ENCODE measurements at regions not wholly inside any gene's neighbourhood (a gene's known extent, or its start where the extent isn't known, plus 50 kb on each side); places are given as distances from the start of the nearest gene placed in this dataset.

DNA sequence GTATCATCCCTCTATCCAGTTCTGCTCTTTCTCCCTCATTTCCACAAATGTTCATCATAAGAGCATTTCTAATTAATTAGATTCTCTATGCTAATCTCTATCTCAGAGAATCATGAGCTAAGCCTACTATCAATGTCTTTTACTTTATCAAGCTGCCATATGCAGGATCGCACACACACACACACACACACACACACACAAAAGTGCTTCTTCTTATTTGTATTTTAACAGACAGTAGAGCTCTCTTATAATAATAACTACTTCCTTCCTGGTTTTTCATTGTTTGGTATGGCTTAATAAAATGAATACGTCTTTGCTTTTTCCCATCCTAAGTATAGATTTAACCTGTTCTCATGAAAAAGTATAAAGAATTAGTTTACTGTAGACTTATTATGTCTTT, 170.2 kb downstream of the HAO1 start:
- ATAC-seq (ENCODE audit: insufficient read depth, low read depth), result no peak

DNA sequence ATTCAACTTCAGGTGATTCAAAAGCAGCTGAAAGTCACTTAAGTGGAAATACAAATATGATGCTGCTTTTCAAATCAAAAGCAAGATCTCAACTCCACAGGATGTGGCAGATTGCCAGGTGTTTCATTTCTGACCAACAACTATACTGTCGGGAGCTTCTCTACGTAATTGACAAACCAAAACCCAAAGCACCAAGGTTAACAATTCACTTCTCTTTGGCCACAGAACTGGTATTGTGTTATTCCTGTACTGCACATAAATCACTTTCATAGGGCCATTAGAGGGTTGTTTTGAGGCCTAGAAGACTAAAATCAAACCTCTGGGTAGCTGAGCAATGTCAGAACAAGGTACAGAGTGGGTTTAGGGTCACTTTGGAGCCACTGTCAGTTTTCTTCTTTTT, 169.7 kb downstream of the HAO1 start:
- Histone ChIP-seq H2AFZ (ENCODE audit: low read depth, low read length) (no peak overlapping the region), H3K79me2 (ENCODE audit: insufficient read depth, low read length) (no peaks in the 10 kb centered on the region), H3K4me3 (ENCODE audit: low read depth in 1 of 2, low read length in 2 of 2) (no peak overlapping the region), H3K9ac (ENCODE audit: low read depth, low read length) (no peak overlapping the region), H3K27me3 (ENCODE audit: insufficient read depth, low read length, poor library complexity) (no peaks in the 10 kb centered on the region), H3K4me2 (ENCODE audit: insufficient read depth, low read length) (no peak overlapping the region), H4K20me1 (ENCODE audit: insufficient read depth, low read length) (no peaks in the 10 kb centered on the region), H3K36me3 (ENCODE audit: insufficient read depth, low read length) (no peaks in the 10 kb centered on the region), H3K4me1 (ENCODE audit: insufficient read depth, low read length) (no peaks in the 10 kb centered on the region), H3K27ac (ENCODE audit: low read length) (no peak overlapping the region), H3K9me3 (ENCODE audit: insufficient read depth, low read length, severe bottlenecking) (no peaks in the 10 kb centered on the region)
- TF ChIP-seq EZH2 (IDR thresholded peaks at IDR 0.05; ENCODE audit: borderline replicate concordance, low read depth, low read length, severe bottlenecking), result no peak
- DNase-seq (peak; percentile 9), ATAC-seq (ENCODE audit: insufficient read depth, low read depth) (no peak)

More for the DNA sequence above, 170.2 kb downstream of the HAO1 start:
- Histone ChIP-seq H3K9ac (ENCODE audit: low read depth, low read length) (no peak overlapping the region), H4K20me1 (ENCODE audit: insufficient read depth, low read length) (no peaks in the 10 kb centered on the region), H2AFZ (ENCODE audit: low read depth, low read length) (no peak overlapping the region), H3K79me2 (ENCODE audit: insufficient read depth, low read length) (no peaks in the 10 kb centered on the region), H3K4me1 (ENCODE audit: insufficient read depth, low read length) (no peaks in the 10 kb centered on the region), H3K4me2 (ENCODE audit: insufficient read depth, low read length) (no peak overlapping the region), H3K27ac (ENCODE audit: low read length) (no peak overlapping the region), H3K4me3 (ENCODE audit: low read depth in 1 of 2, low read length in 2 of 2) (no peak overlapping the region), H3K27me3 (ENCODE audit: insufficient read depth, low read length, poor library complexity) (peaks cover 2% of the 10 kb centered on the region), H3K36me3 (ENCODE audit: insufficient read depth, low read length) (no peaks in the 10 kb centered on the region), H3K9me3 (ENCODE audit: insufficient read depth, low read length, severe bottlenecking) (no peaks in the 10 kb centered on the region)
- TF ChIP-seq, protein P1, sequence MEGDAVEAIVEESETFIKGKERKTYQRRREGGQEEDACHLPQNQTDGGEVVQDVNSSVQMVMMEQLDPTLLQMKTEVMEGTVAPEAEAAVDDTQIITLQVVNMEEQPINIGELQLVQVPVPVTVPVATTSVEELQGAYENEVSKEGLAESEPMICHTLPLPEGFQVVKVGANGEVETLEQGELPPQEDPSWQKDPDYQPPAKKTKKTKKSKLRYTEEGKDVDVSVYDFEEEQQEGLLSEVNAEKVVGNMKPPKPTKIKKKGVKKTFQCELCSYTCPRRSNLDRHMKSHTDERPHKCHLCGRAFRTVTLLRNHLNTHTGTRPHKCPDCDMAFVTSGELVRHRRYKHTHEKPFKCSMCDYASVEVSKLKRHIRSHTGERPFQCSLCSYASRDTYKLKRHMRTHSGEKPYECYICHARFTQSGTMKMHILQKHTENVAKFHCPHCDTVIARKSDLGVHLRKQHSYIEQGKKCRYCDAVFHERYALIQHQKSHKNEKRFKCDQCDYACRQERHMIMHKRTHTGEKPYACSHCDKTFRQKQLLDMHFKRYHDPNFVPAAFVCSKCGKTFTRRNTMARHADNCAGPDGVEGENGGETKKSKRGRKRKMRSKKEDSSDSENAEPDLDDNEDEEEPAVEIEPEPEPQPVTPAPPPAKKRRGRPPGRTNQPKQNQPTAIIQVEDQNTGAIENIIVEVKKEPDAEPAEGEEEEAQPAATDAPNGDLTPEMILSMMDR (IDR thresholded peaks at IDR 0.05; ENCODE audit: borderline replicate concordance, extremely low read depth, low read length, poor library complexity, severe bottlenecking), result no peak
- no peak for TF ChIP-seq EZH2 (IDR thresholded peaks at IDR 0.05; ENCODE audit: borderline replicate concordance, low read depth, low read length, severe bottlenecking)
- no peak for DNase-seq

DNA sequence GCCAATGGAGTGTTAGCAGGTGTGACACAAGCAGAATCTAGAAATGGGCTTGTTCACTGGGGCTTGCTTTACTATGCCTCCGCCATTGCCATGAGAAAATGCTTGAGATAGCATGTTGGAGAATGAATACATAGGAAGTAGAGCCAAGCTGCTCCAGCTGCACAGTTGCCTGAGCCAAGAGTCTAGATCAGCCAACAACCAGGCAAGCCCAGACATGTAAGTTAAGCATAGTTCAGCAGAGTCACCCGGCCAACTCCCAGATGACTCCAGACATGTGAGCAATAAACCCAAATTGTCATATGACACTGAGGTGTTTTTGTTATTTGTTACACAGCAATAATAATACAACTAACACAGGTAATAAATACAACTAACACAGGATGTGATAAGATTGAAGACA, 167.9 kb downstream of the HAO1 start:
- no peaks in the 10 kb centered on the region for H3K79me2 ChIP-seq (ENCODE audit: insufficient read depth, low read length)
- H3K4me1 ChIP-seq (ENCODE audit: insufficient read depth, low read length), result no peaks in the 10 kb centered on the region
- H3K9me3 ChIP-seq (ENCODE audit: insufficient read depth, low read length, severe bottlenecking), result peaks cover 5% of the 10 kb centered on the region
- H3K36me3 ChIP-seq (ENCODE audit: insufficient read depth, low read length), result no peaks in the 10 kb centered on the region
- H3K27me3 ChIP-seq (ENCODE audit: insufficient read depth, low read length, poor library complexity), result no peaks in the 10 kb centered on the region
- H3K9ac ChIP-seq (ENCODE audit: low read depth, low read length), result no peak overlapping the region
- ATAC-seq (ENCODE audit: insufficient read depth, low read depth) (no peak), DNase-seq (no peak)
- H3K27ac ChIP-seq (ENCODE audit: low read length), result no peak overlapping the region
- no peaks in the 10 kb centered on the region for H4K20me1 ChIP-seq (ENCODE audit: insufficient read depth, low read length)
- H2AFZ ChIP-seq (ENCODE audit: low read depth, low read length), result no peak overlapping the region
- no peak overlapping the region for H3K4me3 ChIP-seq (ENCODE audit: low read depth in 1 of 2, low read length in 2 of 2)
- no peak overlapping the region for H3K4me2 ChIP-seq (ENCODE audit: insufficient read depth, low read length)
- no peak for TF ChIP-seq EZH2 (IDR thresholded peaks at IDR 0.05; ENCODE audit: borderline replicate concordance, low read depth, low read length, severe bottlenecking)
- TF ChIP-seq, protein P1 (IDR thresholded peaks at IDR 0.05; ENCODE audit: borderline replicate concordance, extremely low read depth, low read length, poor library complexity, severe bottlenecking), result no peak

- TF ChIP-seq EZH2 (IDR thresholded peaks at IDR 0.05; ENCODE audit: borderline replicate concordance, low read depth, low read length, severe bottlenecking), result no peak
- TF ChIP-seq, protein P1 (IDR thresholded peaks at IDR 0.05; ENCODE audit: borderline replicate concordance, extremely low read depth, low read length, poor library complexity, severe bottlenecking), result no peak
- no peak overlapping the region for H3K9ac ChIP-seq (ENCODE audit: low read depth, low read length)
- no peaks in the 10 kb centered on the region for H3K4me1 ChIP-seq (ENCODE audit: insufficient read depth, low read length)
- no peaks in the 10 kb centered on the region for H3K79me2 ChIP-seq (ENCODE audit: insufficient read depth, low read length)
- no peaks in the 10 kb centered on the region for H4K20me1 ChIP-seq (ENCODE audit: insufficient read depth, low read length)
- no peak overlapping the region for H3K4me2 ChIP-seq (ENCODE audit: insufficient read depth, low read length)
- no peak overlapping the region for H3K4me3 ChIP-seq (ENCODE audit: low read depth in 1 of 2, low read length in 2 of 2)
- H3K9me3 ChIP-seq (ENCODE audit: insufficient read depth, low read length, severe bottlenecking), result peaks cover 5% of the 10 kb centered on the region
- H2AFZ ChIP-seq (ENCODE audit: low read depth, low read length), result no peak overlapping the region
- no peaks in the 10 kb centered on the region for H3K36me3 ChIP-seq (ENCODE audit: insufficient read depth, low read length)
- ATAC-seq (ENCODE audit: insufficient read depth, low read depth), result no peak
- H3K27ac ChIP-seq (ENCODE audit: low read length), result no peak overlapping the region
- no peak for DNase-seq
- H3K27me3 ChIP-seq (ENCODE audit: insufficient read depth, low read length, poor library complexity), result no peaks in the 10 kb centered on the region
Measured at GRCh38 chr20:7773511-7773910, 166.7 kb downstream of the HAO1 start.

All from DND-41 (cell line).